ENCODE measurements at regions not wholly inside any gene's neighbourhood (a gene's known extent, or its start where the extent isn't known, plus 50 kb on each side); places are given as distances from the start of the nearest gene placed in this dataset.

GRCh38 chr4:119930546-119930945 lies 136.1 kb downstream of the MAD2L1 start:
- Histone ChIP-seq H3K36me3 (ENCODE audit: low read depth) (no peaks in the 10 kb centered on the region), H3K9me3 (no peaks in the 10 kb centered on the region), H3K4me1 (ENCODE audit: low read depth) (no peaks in the 10 kb centered on the region), H3K4me3 (no peak overlapping the region)
- intact Hi-C loops (cut with DNase I, micrococcal nuclease) = no loop called here
- ATAC-seq (no peak), DNase-seq (no peak)
- no peak for TF ChIP-seq CTCF (IDR thresholded peaks at IDR 0.05)

DNA sequence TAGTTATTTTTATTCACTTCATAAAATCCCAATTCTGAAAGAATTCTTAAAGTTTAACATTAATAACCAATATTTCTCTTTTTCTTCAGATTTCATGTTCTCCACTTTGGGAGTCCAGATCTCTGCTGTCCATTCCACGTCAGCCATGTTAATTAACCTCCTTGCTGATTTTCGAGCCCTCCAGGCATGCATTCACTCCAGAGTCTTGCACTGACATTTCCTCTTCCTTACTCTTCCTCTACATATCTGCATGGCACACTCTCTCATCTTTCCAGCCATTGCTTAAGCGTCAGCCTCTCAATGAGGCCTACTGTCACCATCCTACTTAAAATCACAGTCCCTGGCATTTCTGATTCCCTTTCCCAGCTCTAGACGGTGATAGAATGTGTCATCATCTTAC lies 144.8 kb downstream of the MAD2L1 start:
- H3K4me3 ChIP-seq = no peak overlapping the region
- no peak for ATAC-seq
- no peak for TF ChIP-seq CTCF (IDR thresholded peaks at IDR 0.05)
- intact Hi-C loops (cut with DNase I, micrococcal nuclease) = no loop called here
- no peaks in the 10 kb centered on the region for H3K4me1 ChIP-seq (ENCODE audit: low read depth)
- no peaks in the 10 kb centered on the region for H3K9me3 ChIP-seq
- no peak for DNase-seq
- H3K36me3 ChIP-seq (ENCODE audit: low read depth) = no peaks in the 10 kb centered on the region

DNA sequence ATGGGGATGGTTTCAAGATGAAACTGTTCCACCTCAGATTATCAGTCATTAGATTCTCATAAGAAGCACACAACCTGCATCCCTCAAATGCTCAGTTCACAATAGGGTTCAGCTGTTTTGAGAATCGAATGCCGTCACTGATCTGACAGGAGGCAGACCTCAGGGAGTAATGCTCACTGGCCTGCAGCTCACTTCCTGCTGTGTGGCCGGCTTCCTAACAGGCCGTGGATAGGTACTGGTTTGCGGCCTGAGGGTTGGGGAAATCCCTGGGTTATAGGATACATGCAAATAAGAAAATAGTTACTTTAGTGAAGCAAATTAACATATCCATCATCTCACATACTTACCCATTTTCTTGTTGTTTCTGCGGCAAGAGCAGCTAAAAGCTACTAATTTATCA lies 160.4 kb downstream of the MAD2L1 start:
- DNase-seq (no peak), ATAC-seq (no peak)
- H3K36me3 ChIP-seq (ENCODE audit: low read depth) = no peaks in the 10 kb centered on the region
- no peak for TF ChIP-seq CTCF (IDR thresholded peaks at IDR 0.05)
- intact Hi-C loops (cut with DNase I, micrococcal nuclease) = no loop called here
- no peaks in the 10 kb centered on the region for H3K4me1 ChIP-seq (ENCODE audit: low read depth)
- H3K4me3 ChIP-seq = no peak overlapping the region
- no peaks in the 10 kb centered on the region for H3K9me3 ChIP-seq

DNA sequence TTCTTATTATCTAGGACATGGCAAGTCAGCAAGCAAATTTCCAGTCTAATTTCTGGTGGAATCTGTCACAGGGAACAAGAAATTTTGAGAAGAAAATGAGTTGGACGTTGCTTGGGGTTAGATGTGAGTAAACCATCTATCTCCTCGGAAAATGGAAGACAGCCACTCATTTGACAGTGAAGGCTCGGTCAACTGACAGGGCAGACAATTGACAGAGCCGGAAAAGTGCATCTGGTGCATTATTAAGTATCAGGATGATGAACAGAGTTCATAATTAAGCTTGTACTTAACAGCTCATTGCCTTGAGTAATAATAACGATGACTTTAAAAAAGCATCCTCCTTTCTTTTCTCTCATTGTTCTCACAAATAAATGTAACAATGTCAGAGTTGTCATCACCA lies 168.4 kb downstream of the MAD2L1 start:
- no peak for DNase-seq
- H3K4me1 ChIP-seq (ENCODE audit: low read depth) = no peaks in the 10 kb centered on the region
- H3K4me3 ChIP-seq = no peak overlapping the region
- intact Hi-C loops (cut with DNase I, micrococcal nuclease) = no loop called here
- no peaks in the 10 kb centered on the region for H3K9me3 ChIP-seq
- no peak for ATAC-seq
- H3K36me3 ChIP-seq (ENCODE audit: low read depth) = no peaks in the 10 kb centered on the region
- no peak for TF ChIP-seq CTCF (IDR thresholded peaks at IDR 0.05)

GRCh38 chr4:119897260-119897659 lies 169.4 kb downstream of the MAD2L1 start:
- H3K4me1 ChIP-seq (ENCODE audit: low read depth) = no peaks in the 10 kb centered on the region
- ATAC-seq = no peak
- DNase-seq = no peak
- no peak overlapping the region for H3K4me3 ChIP-seq
- no peaks in the 10 kb centered on the region for H3K9me3 ChIP-seq
- intact Hi-C loops (cut with DNase I, micrococcal nuclease) = no loop called here
- no peaks in the 10 kb centered on the region for H3K36me3 ChIP-seq (ENCODE audit: low read depth)
- TF ChIP-seq CTCF (IDR thresholded peaks at IDR 0.05) = no peak

DNA sequence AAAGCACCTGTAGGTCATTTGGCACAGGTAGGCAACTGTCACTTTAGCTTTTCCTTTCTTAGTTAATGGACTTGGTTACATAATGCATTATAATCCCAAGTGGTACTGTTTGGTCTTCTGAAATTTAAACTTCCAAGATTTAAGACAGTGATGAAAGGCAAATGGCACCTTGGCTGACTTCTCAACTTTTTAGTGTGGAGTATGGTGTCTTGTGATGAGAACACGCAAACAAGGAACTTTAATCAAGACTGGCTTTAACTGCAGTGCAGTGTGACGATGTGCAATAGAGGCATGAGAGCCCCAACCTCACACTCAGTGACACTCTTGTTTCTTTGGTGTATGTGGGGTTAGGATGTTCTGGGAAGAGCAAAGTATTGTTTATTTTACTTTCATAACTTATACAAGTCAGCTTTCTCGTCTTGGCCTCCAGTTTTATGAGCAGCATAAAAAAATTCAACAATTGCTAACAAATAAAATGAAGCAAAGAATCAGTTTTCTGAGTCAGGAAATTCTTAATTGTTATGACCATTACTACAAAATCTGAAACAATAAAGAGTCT lies 171.9 kb downstream of the MAD2L1 start:
- DNase-seq (peak in 1 of 3 donors; percentile 2), ATAC-seq (no peak)
- no peak for TF ChIP-seq CTCF (IDR thresholded peaks at IDR 0.05)
- Histone ChIP-seq H3K36me3 (ENCODE audit: low read depth) (no peaks in the 10 kb centered on the region), H3K9me3 (no peaks in the 10 kb centered on the region), H3K4me3 (no peak overlapping the region), H3K4me1 (ENCODE audit: low read depth) (no peaks in the 10 kb centered on the region)
- intact Hi-C loops (cut with DNase I, micrococcal nuclease) = no loop called here

Data from mucosa of descending colon (tissue), 3 donors.